ENCODE measurements at regions not wholly inside any gene's neighbourhood (a gene's known extent, or its start where the extent isn't known, plus 50 kb on each side); places are given as distances from the start of the nearest gene placed in this dataset.

DNA sequence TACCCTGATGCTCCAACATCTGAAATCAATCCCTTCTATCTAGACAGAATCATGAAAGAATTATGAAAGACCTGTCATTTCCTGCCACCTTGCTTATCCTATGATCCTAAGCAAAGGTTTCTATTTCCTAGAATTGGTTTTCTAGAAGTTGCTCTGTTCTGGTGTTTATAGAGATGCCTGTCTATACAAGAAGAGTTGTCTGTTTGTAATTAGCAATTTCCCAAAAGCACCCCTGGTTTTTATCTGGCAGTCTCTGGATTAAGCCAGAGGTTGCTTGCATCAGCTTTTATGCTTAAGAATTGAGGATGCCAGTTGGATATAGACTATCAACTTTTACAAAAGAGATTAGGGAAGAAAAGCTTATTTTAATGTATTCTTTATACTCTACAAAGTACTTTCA is 133.0 kb upstream of the EFNA5 start:
- ChIA-PET RAD21 (ENCODE audit: unreplicated experiment) (no interaction called here), SMC1A (ENCODE audit: uncharacterized antibody, unreplicated experiment) (no interaction called here), CTCF (no interaction called here), POLR2A (no interaction called here)
- TF ChIP-seq, protein P1, sequence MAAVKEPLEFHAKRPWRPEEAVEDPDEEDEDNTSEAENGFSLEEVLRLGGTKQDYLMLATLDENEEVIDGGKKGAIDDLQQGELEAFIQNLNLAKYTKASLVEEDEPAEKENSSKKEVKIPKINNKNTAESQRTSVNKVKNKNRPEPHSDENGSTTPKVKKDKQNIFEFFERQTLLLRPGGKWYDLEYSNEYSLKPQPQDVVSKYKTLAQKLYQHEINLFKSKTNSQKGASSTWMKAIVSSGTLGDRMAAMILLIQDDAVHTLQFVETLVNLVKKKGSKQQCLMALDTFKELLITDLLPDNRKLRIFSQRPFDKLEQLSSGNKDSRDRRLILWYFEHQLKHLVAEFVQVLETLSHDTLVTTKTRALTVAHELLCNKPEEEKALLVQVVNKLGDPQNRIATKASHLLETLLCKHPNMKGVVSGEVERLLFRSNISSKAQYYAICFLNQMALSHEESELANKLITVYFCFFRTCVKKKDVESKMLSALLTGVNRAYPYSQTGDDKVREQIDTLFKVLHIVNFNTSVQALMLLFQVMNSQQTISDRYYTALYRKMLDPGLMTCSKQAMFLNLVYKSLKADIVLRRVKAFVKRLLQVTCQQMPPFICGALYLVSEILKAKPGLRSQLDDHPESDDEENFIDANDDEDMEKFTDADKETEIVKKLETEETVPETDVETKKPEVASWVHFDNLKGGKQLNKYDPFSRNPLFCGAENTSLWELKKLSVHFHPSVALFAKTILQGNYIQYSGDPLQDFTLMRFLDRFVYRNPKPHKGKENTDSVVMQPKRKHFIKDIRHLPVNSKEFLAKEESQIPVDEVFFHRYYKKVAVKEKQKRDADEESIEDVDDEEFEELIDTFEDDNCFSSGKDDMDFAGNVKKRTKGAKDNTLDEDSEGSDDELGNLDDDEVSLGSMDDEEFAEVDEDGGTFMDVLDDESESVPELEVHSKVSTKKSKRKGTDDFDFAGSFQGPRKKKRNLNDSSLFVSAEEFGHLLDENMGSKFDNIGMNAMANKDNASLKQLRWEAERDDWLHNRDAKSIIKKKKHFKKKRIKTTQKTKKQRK (IDR thresholded peaks at IDR 0.05; ENCODE audit: low read depth, low read length): no peak
- no peak for TF ChIP-seq BCL11A (IDR thresholded peaks at IDR 0.05; ENCODE audit: low read depth, low read length)
- no peak for TF ChIP-seq CBFB (IDR thresholded peaks at IDR 0.05; ENCODE audit: low read depth)
- TF ChIP-seq FOS (IDR thresholded peaks at IDR 0.05; ENCODE audit: borderline replicate concordance, extremely low read depth, insufficient read length): no peak
- no peak for TF ChIP-seq SMAD1 (IDR thresholded peaks at IDR 0.05; ENCODE audit: low read depth, partially characterized antibody)
- TF ChIP-seq ZZZ3 (IDR thresholded peaks at IDR 0.05; ENCODE audit: control insufficient read depth, insufficient read length, low read depth): no peak
- no peak overlapping the region for H3K4me3 ChIP-seq
- H3K79me2 ChIP-seq (ENCODE audit: control insufficient read depth, insufficient read depth, low read length): no peaks in the 10 kb centered on the region
- no peaks in the 10 kb centered on the region for H4K20me1 ChIP-seq (ENCODE audit: control insufficient read depth, insufficient read depth)
- H3K4me2 ChIP-seq (ENCODE audit: control insufficient read depth, insufficient read depth): no peak overlapping the region
- H3K36me3 ChIP-seq (ENCODE audit: control insufficient read depth in 2 of 2, insufficient read depth in 2 of 2, low read length in 1 of 2): no peaks in the 10 kb centered on the region
- no TSS peak for BruUV-seq (replicated peaks)
- H3K9me3 ChIP-seq (replicated peaks; ENCODE audit: control insufficient read depth, insufficient read depth, low read length): no peaks in the 10 kb centered on the region
- intact Hi-C loops (cut with micrococcal nuclease; ENCODE audit: unreplicated experiment): no loop called here
- H3K4me1 ChIP-seq (ENCODE audit: control insufficient read depth, insufficient read depth, low read length): no peaks in the 10 kb centered on the region
- FAIRE-seq (no peak), DNase-seq (ENCODE audit: low read depth, low spot score) (no peak), ATAC-seq (no peak)
- H3K27me3 ChIP-seq (replicated peaks in 1 of 2; ENCODE audit: control insufficient read depth in 2 of 2, insufficient read depth in 2 of 2, low read length in 1 of 2): no peaks in the 10 kb centered on the region
- in situ Hi-C loops (cut with MboI): no loop called here
- H2AFZ ChIP-seq (ENCODE audit: control insufficient read depth, low read depth, low read length): no peak overlapping the region
- H3K27ac ChIP-seq (ENCODE audit: control insufficient read depth, insufficient read depth): no peak overlapping the region
- no peak overlapping the region for H3K9ac ChIP-seq (ENCODE audit: control insufficient read depth, insufficient read depth, low read length)

DNA sequence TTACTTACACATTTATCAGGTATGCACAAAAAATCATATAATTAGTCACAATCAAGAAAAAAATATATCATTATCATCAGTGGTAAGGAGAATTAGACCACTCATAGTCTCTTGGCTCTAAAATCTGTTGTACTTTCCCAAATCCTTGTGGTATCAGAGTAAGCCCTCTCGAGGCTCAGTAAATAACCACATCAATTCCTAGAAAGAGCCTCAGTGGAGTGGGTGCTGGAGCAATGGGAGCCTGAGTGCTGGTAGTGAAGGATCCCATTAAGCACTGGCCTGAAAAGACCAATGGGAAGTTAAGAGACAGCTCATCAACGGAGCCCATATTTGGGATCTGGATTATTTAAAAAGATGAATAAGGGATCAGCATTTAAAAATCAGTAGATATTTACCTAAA is 130.3 kb upstream of the EFNA5 start:
- in situ Hi-C loops (cut with MboI) (no loop called here), intact Hi-C loops (cut with micrococcal nuclease; ENCODE audit: unreplicated experiment) (no loop called here)
- RAD21 ChIA-PET (ENCODE audit: unreplicated experiment): no interaction called here
- Histone ChIP-seq H3K9ac (ENCODE audit: control insufficient read depth, insufficient read depth, low read length) (no peak overlapping the region), H3K4me1 (ENCODE audit: control insufficient read depth, insufficient read depth, low read length) (no peaks in the 10 kb centered on the region), H3K79me2 (ENCODE audit: control insufficient read depth, insufficient read depth, low read length) (no peaks in the 10 kb centered on the region), H3K27me3 (replicated peaks in 1 of 2; ENCODE audit: control insufficient read depth in 2 of 2, insufficient read depth in 2 of 2, low read length in 1 of 2) (no peaks in the 10 kb centered on the region), H2AFZ (ENCODE audit: control insufficient read depth, low read depth, low read length) (no peak overlapping the region), H3K4me3 (no peak overlapping the region), H3K36me3 (ENCODE audit: control insufficient read depth in 2 of 2, insufficient read depth in 2 of 2, low read length in 1 of 2) (no peaks in the 10 kb centered on the region), H3K27ac (ENCODE audit: control insufficient read depth, insufficient read depth) (no peak overlapping the region), H3K4me2 (ENCODE audit: control insufficient read depth, insufficient read depth) (no peak overlapping the region), H4K20me1 (ENCODE audit: control insufficient read depth, insufficient read depth) (no peaks in the 10 kb centered on the region), H3K9me3 (replicated peaks; ENCODE audit: control insufficient read depth, insufficient read depth, low read length) (no peaks in the 10 kb centered on the region)
- POLR2A ChIA-PET: no interaction called here
- SMC1A ChIA-PET (ENCODE audit: uncharacterized antibody, unreplicated experiment): no interaction called here
- CTCF ChIA-PET: no interaction called here
- no peak for ATAC-seq
- FAIRE-seq: no peak
- no TSS peak for BruUV-seq (replicated peaks)
- no peak for DNase-seq (ENCODE audit: low read depth, low spot score)
- 42% methylated on average over 2 of the region's 2 CpGs for WGBS (ENCODE audit: insufficient coverage, insufficient replicate concordance, low lambda C conversion rate, missing lambda C conversion rate)
- TF ChIP-seq EED (IDR thresholded peaks at IDR 0.05; ENCODE audit: low read depth): no peak
- TF ChIP-seq TCF3 (IDR thresholded peaks at IDR 0.05; ENCODE audit: borderline replicate concordance, insufficient read depth, low read depth, low read length): no peak
- TF ChIP-seq NFXL1 (IDR thresholded peaks at IDR 0.05; ENCODE audit: borderline replicate concordance): no peak
- TF ChIP-seq, protein P2, sequence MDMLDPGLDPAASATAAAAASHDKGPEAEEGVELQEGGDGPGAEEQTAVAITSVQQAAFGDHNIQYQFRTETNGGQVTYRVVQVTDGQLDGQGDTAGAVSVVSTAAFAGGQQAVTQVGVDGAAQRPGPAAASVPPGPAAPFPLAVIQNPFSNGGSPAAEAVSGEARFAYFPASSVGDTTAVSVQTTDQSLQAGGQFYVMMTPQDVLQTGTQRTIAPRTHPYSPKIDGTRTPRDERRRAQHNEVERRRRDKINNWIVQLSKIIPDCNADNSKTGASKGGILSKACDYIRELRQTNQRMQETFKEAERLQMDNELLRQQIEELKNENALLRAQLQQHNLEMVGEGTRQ (IDR thresholded peaks at IDR 0.05; ENCODE audit: borderline replicate concordance, low read depth, low read length): no peak
- TF ChIP-seq, protein P3, sequence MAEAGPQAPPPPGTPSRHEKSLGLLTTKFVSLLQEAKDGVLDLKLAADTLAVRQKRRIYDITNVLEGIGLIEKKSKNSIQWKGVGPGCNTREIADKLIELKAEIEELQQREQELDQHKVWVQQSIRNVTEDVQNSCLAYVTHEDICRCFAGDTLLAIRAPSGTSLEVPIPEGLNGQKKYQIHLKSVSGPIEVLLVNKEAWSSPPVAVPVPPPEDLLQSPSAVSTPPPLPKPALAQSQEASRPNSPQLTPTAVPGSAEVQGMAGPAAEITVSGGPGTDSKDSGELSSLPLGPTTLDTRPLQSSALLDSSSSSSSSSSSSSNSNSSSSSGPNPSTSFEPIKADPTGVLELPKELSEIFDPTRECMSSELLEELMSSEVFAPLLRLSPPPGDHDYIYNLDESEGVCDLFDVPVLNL (IDR thresholded peaks at IDR 0.05; ENCODE audit: low read depth, low read length): no peak

Data from GM12878 (cell line).